NCI-H345 (cell line): ENCODE measurements at regions not wholly inside any gene's neighbourhood (a gene's known extent, or its start where the extent isn't known, plus 50 kb on each side); places are given as distances from the start of the nearest gene placed in this dataset.
"Not testable (repeated sequence)": the region's sequence is repeated elsewhere in the genome, so short reads cannot be mapped to it uniquely, and the experiment has no call there.

Experiments
- DNase-seq: peaks from one replicate; lab custom pipeline; 2025; lab: John Stamatoyannopoulos, UW

GRCh38 chr2:172259827-172260226 is 157.1 kb upstream of the DLX2 start:
- no peak for DNase-seq

GRCh38 chr2:172260336-172260735 is 157.6 kb upstream of the DLX2 start:
- no peak for DNase-seq

- no peak for DNase-seq
These were observed 158.6 kb upstream of the DLX2 start for GRCh38 chr2:172261292-172261691.

GRCh38 chr2:172262486-172262885 is 159.8 kb upstream of the DLX2 start:
- DNase-seq: no peak

GRCh38 chr2:172264820-172265219 is 162.1 kb upstream of the DLX2 start:
- not testable (repeated sequence) for DNase-seq

GRCh38 chr2:172269507-172270244 is 157.7 kb upstream of the ITGA6 start:
- not testable (repeated sequence) for DNase-seq

GRCh38 chr2:172270278-172271079 is 156.9 kb upstream of the ITGA6 start:
- DNase-seq: peak; percentile 70

GRCh38 chr2:172273910-172274571 is 153.3 kb upstream of the ITGA6 start:
- peak; percentile 13 for DNase-seq

GRCh38 chr2:172275239-172275638 is 152.1 kb upstream of the ITGA6 start:
- DNase-seq: no peak

GRCh38 chr2:172276961-172277360 is 150.4 kb upstream of the ITGA6 start:
- DNase-seq: no peak

- no peak for DNase-seq
These were observed 148.7 kb upstream of the ITGA6 start for GRCh38 chr2:172278667-172279066.

GRCh38 chr2:172279214-172279613 is 148.2 kb upstream of the ITGA6 start:
- DNase-seq: no peak

GRCh38 chr2:172279813-172280212 is 147.6 kb upstream of the ITGA6 start:
- DNase-seq: no peak

- peak; percentile 38 for DNase-seq
These were observed 146.6 kb upstream of the ITGA6 start for GRCh38 chr2:172280571-172281361.

GRCh38 chr2:172281648-172282570 is 145.5 kb upstream of the ITGA6 start:
- DNase-seq: no peak

GRCh38 chr2:172282944-172283343 is 144.4 kb upstream of the ITGA6 start:
- no peak for DNase-seq

- no peak for DNase-seq
These were observed 143.9 kb upstream of the ITGA6 start for GRCh38 chr2:172283476-172283875.

GRCh38 chr2:172284209-172284608 is 143.2 kb upstream of the ITGA6 start:
- DNase-seq: no peak

- DNase-seq: peak; percentile 13
These were observed 142.3 kb upstream of the ITGA6 start for GRCh38 chr2:172285010-172285621.

- DNase-seq: no peak
These were observed 141.6 kb upstream of the ITGA6 start for GRCh38 chr2:172285760-172286159.
